ENCODE measurements at regions not wholly inside any gene's neighbourhood (a gene's known extent, or its start where the extent isn't known, plus 50 kb on each side); places are given as distances from the start of the nearest gene placed in this dataset.
"Not testable (repeated sequence)": the region's sequence is repeated elsewhere in the genome, so short reads cannot be mapped to it uniquely, and the experiment has no call there.

- DNase-seq (ENCODE audit: low read depth in 2 of 2) = not testable (repeated sequence)
Measured at GRCh38 chrY:11156100-11156499, 1544.9 kb upstream of the USP9Y start.

- not testable (repeated sequence) for DNase-seq (ENCODE audit: low read depth in 2 of 2)
Measured at GRCh38 chrY:11156846-11157245, 1544.2 kb upstream of the USP9Y start.

- not testable (repeated sequence) for DNase-seq (ENCODE audit: low read depth in 2 of 2)
Measured at GRCh38 chrY:11177033-11177432, 1524.0 kb upstream of the USP9Y start.

- DNase-seq (ENCODE audit: low read depth in 2 of 2) = not testable (repeated sequence)
Measured at GRCh38 chrY:11201133-11201532, 1499.9 kb upstream of the USP9Y start.

GRCh38 chrY:11214851-11215250, 1486.2 kb upstream of the USP9Y start:
- peak in 1 of 2 donors; percentile 0 for DNase-seq (ENCODE audit: low read depth in 2 of 2)
